HG02642 (cell line): ENCODE measurements at regions not wholly inside any gene's neighbourhood (a gene's known extent, or its start where the extent isn't known, plus 50 kb on each side); places are given as distances from the start of the nearest gene placed in this dataset.

Experiments
- ATAC-seq: cut with Tn5 transposase; IDR thresholded peaks from one replicate; pipeline ENCODE4 v1.9.1; 2021; ENCODE audit warnings: mild to moderate bottlenecking; ENCODE audit not compliant: unreplicated experiment, poor library complexity

GRCh38 chr11:127339376-127339775 is 338.8 kb upstream of the KIRREL3 start:
- no peak for ATAC-seq

GRCh38 chr11:127338380-127339259 is 338.1 kb upstream of the KIRREL3 start:
- ATAC-seq, result no peak

GRCh38 chr11:127334466-127334865 is 333.9 kb upstream of the KIRREL3 start:
- ATAC-seq, result no peak

- no peak for ATAC-seq
Measured at GRCh38 chr11:127332896-127333295, 332.3 kb upstream of the KIRREL3 start.

GRCh38 chr11:127330044-127330443 is 329.5 kb upstream of the KIRREL3 start:
- ATAC-seq, result no peak

GRCh38 chr11:127308291-127308690 is 307.7 kb upstream of the KIRREL3 start:
- no peak for ATAC-seq

GRCh38 chr11:127307700-127308099 is 307.1 kb upstream of the KIRREL3 start:
- ATAC-seq, result no peak

GRCh38 chr11:127304634-127305033 is 304.1 kb upstream of the KIRREL3 start:
- ATAC-seq, result no peak

- no peak for ATAC-seq
Measured at GRCh38 chr11:127288926-127289325, 288.4 kb upstream of the KIRREL3 start.

GRCh38 chr11:127281534-127281933 is 281.0 kb upstream of the KIRREL3 start:
- ATAC-seq, result no peak

- no peak for ATAC-seq
Measured at GRCh38 chr11:127275774-127276173, 275.2 kb upstream of the KIRREL3 start.

GRCh38 chr11:127274328-127274676 is 273.7 kb upstream of the KIRREL3 start:
- ATAC-seq, result no peak

GRCh38 chr11:127273593-127274327 is 273.2 kb upstream of the KIRREL3 start:
- no peak for ATAC-seq

- no peak for ATAC-seq
Measured at GRCh38 chr11:127270851-127271250, 270.3 kb upstream of the KIRREL3 start.

GRCh38 chr11:127269911-127270310 is 269.3 kb upstream of the KIRREL3 start:
- no peak for ATAC-seq

- ATAC-seq, result no peak
Measured at GRCh38 chr11:127268932-127269331, 268.4 kb upstream of the KIRREL3 start.

GRCh38 chr11:127268521-127268920 is 268.0 kb upstream of the KIRREL3 start:
- ATAC-seq, result no peak

GRCh38 chr11:127259102-127259501 is 258.5 kb upstream of the KIRREL3 start:
- ATAC-seq, result no peak

GRCh38 chr11:127255209-127255608 is 254.6 kb upstream of the KIRREL3 start:
- ATAC-seq, result no peak

GRCh38 chr11:127252321-127252720 is 251.8 kb upstream of the KIRREL3 start:
- no peak for ATAC-seq

GRCh38 chr11:127249576-127249975 is 249.0 kb upstream of the KIRREL3 start:
- ATAC-seq, result no peak

- ATAC-seq, result no peak
Measured at GRCh38 chr11:127248476-127248875, 247.9 kb upstream of the KIRREL3 start.
